GM21717 (cell line): ENCODE measurements at regions not wholly inside any gene's neighbourhood (a gene's known extent, or its start where the extent isn't known, plus 50 kb on each side); places are given as distances from the start of the nearest gene placed in this dataset.

Source experiments
- ATAC-seq: cut with Tn5 transposase; IDR thresholded peaks from one replicate; pipeline ENCODE4 v1.9.1; 2021; ENCODE audit warnings: mild to moderate bottlenecking, moderate library complexity; ENCODE audit not compliant: unreplicated experiment

- no peak for ATAC-seq
Measured at GRCh38 chr3:24830230-24831152, 335.8 kb upstream of the THRB start.

GRCh38 chr3:24831221-24831620 lies 336.6 kb upstream of the THRB start:
- ATAC-seq, result no peak

- ATAC-seq, result no peak
Measured at GRCh38 chr3:24832891-24833290, 338.2 kb upstream of the THRB start.

- ATAC-seq, result no peak
Measured at GRCh38 chr3:24834442-24834841, 339.8 kb upstream of the THRB start.

- ATAC-seq, result no peak
Measured at GRCh38 chr3:24835510-24835909, 340.9 kb upstream of the THRB start.

GRCh38 chr3:24837601-24838000 lies 343.0 kb upstream of the THRB start:
- ATAC-seq, result no peak

GRCh38 chr3:24838533-24838932 lies 343.9 kb upstream of the THRB start:
- no peak for ATAC-seq

- ATAC-seq, result no peak
Measured at GRCh38 chr3:24843955-24844354, 349.3 kb upstream of the THRB start.

GRCh38 chr3:24845524-24846155 lies 351.0 kb upstream of the THRB start:
- ATAC-seq, result no peak

GRCh38 chr3:24846286-24846860 lies 351.7 kb upstream of the THRB start:
- ATAC-seq, result no peak

GRCh38 chr3:24850245-24850644 lies 355.6 kb upstream of the THRB start:
- ATAC-seq, result no peak

- ATAC-seq, result no peak
Measured at GRCh38 chr3:24853685-24854490, 359.2 kb upstream of the THRB start.

- ATAC-seq, result no peak
Measured at GRCh38 chr3:24854748-24855147, 360.1 kb upstream of the THRB start.

- ATAC-seq, result no peak
Measured at GRCh38 chr3:24857945-24858344, 363.3 kb upstream of the THRB start.

GRCh38 chr3:24863215-24863614 lies 368.6 kb upstream of the THRB start:
- ATAC-seq, result no peak

GRCh38 chr3:24867783-24868182 lies 373.1 kb upstream of the THRB start:
- ATAC-seq, result no peak

- ATAC-seq, result no peak
Measured at GRCh38 chr3:24881239-24881638, 386.6 kb upstream of the THRB start.

- no peak for ATAC-seq
Measured at GRCh38 chr3:24886501-24886900, 391.9 kb upstream of the THRB start.

GRCh38 chr3:24890012-24890411 lies 395.4 kb upstream of the THRB start:
- ATAC-seq, result no peak

- ATAC-seq, result no peak
Measured at GRCh38 chr3:24899373-24899772, 404.7 kb upstream of the THRB start.
